ENCODE measurements at regions not wholly inside any gene's neighbourhood (a gene's known extent, or its start where the extent isn't known, plus 50 kb on each side); places are given as distances from the start of the nearest gene placed in this dataset.
A peak's percentile ranks its signal among the peaks of the same experiment; 100 is the strongest.

- DNase-seq, result no peak
- no peak overlapping the region for H3K27ac Mint-ChIP-seq
- H3K36me3 Mint-ChIP-seq (ENCODE audit: low read depth), result no peaks in the 10 kb centered on the region
- no peaks in the 10 kb centered on the region for H3K9me3 Mint-ChIP-seq
- H3K4me1 Mint-ChIP-seq, result no peaks in the 10 kb centered on the region
- H3K4me3 Mint-ChIP-seq, result no peak overlapping the region
- no peaks in the 10 kb centered on the region for H3K27me3 Mint-ChIP-seq
- intact Hi-C loops (cut with micrococcal nuclease), result loop anchor here (10.0 kb wide), 1 partner anchor 750 kb away; no protein-coding TSS in a partner anchor
Measured at GRCh38 chr17:12254460-12254859, 233.8 kb downstream of the MAP2K4 start.

- intact Hi-C loops (cut with micrococcal nuclease), result loop anchor here (10.0 kb wide), 1 partner anchor 748 kb away; no protein-coding TSS in a partner anchor
- Mint-ChIP-seq H3K4me3 (no peak overlapping the region), H3K27me3 (no peaks in the 10 kb centered on the region), H3K27ac (no peak overlapping the region), H3K9me3 (peaks cover 2% of the 10 kb centered on the region), H3K36me3 (ENCODE audit: low read depth) (no peaks in the 10 kb centered on the region), H3K4me1 (no peaks in the 10 kb centered on the region)
- no peak for DNase-seq
Measured at GRCh38 chr17:12256380-12256995, 235.8 kb downstream of the MAP2K4 start.

GRCh38 chr17:12257176-12257575, 236.5 kb downstream of the MAP2K4 start:
- Mint-ChIP-seq H3K27me3 (no peaks in the 10 kb centered on the region), H3K4me1 (no peaks in the 10 kb centered on the region), H3K27ac (no peak overlapping the region), H3K36me3 (ENCODE audit: low read depth) (no peaks in the 10 kb centered on the region), H3K9me3 (peaks cover 3% of the 10 kb centered on the region), H3K4me3 (no peak overlapping the region)
- no peak for DNase-seq
- intact Hi-C loops (cut with micrococcal nuclease), result loop anchor here (10.0 kb wide), 1 partner anchor 748 kb away; no protein-coding TSS in a partner anchor

GRCh38 chr17:12261354-12261753, 240.7 kb downstream of the MAP2K4 start:
- peaks cover 3% of the 10 kb centered on the region for H3K9me3 Mint-ChIP-seq
- no peaks in the 10 kb centered on the region for H3K4me1 Mint-ChIP-seq
- H3K27ac Mint-ChIP-seq, result no peak overlapping the region

GRCh38 chr17:12269751-12270150, 249.1 kb downstream of the MAP2K4 start:
- no peak overlapping the region for H3K4me3 Mint-ChIP-seq
- H3K27ac Mint-ChIP-seq, result no peak overlapping the region
- H3K9me3 Mint-ChIP-seq, result peaks cover 13% of the 10 kb centered on the region
- intact Hi-C loops (cut with micrococcal nuclease), result no loop called here
- no peaks in the 10 kb centered on the region for H3K36me3 Mint-ChIP-seq (ENCODE audit: low read depth)
- H3K4me1 Mint-ChIP-seq, result no peaks in the 10 kb centered on the region
- H3K27me3 Mint-ChIP-seq, result no peaks in the 10 kb centered on the region
- no peak for DNase-seq

More at GRCh38 chr17:12261354-12261753, 240.7 kb downstream of the MAP2K4 start:
- Mint-ChIP-seq H3K27me3 (no peaks in the 10 kb centered on the region), H3K36me3 (ENCODE audit: low read depth) (no peaks in the 10 kb centered on the region), H3K4me3 (no peak overlapping the region)
- DNase-seq, result no peak
- intact Hi-C loops (cut with micrococcal nuclease), result no loop called here

GRCh38 chr17:12277827-12278226, 257.1 kb downstream of the MAP2K4 start:
- no peak overlapping the region for H3K4me3 Mint-ChIP-seq
- H3K27me3 Mint-ChIP-seq, result no peaks in the 10 kb centered on the region
- intact Hi-C loops (cut with micrococcal nuclease), result no loop called here
- H3K4me1 Mint-ChIP-seq, result no peaks in the 10 kb centered on the region
- no peak overlapping the region for H3K27ac Mint-ChIP-seq
- H3K36me3 Mint-ChIP-seq (ENCODE audit: low read depth), result no peaks in the 10 kb centered on the region
- peaks cover 13% of the 10 kb centered on the region for H3K9me3 Mint-ChIP-seq
- DNase-seq, result no peak

GRCh38 chr17:12282056-12282455, 261.4 kb downstream of the MAP2K4 start:
- Mint-ChIP-seq H3K4me3 (no peak overlapping the region), H3K27me3 (no peaks in the 10 kb centered on the region), H3K9me3 (peaks cover 11% of the 10 kb centered on the region), H3K36me3 (ENCODE audit: low read depth) (no peaks in the 10 kb centered on the region), H3K27ac (no peak overlapping the region), H3K4me1 (no peaks in the 10 kb centered on the region)
- intact Hi-C loops (cut with micrococcal nuclease), result no loop called here
- DNase-seq, result no peak

GRCh38 chr17:12287953-12288352, 267.3 kb downstream of the MAP2K4 start:
- no peaks in the 10 kb centered on the region for H3K4me1 Mint-ChIP-seq
- H3K36me3 Mint-ChIP-seq (ENCODE audit: low read depth), result no peaks in the 10 kb centered on the region
- H3K27me3 Mint-ChIP-seq, result no peaks in the 10 kb centered on the region
- intact Hi-C loops (cut with micrococcal nuclease), result no loop called here
- DNase-seq, result peak; percentile 8
- H3K4me3 Mint-ChIP-seq, result no peak overlapping the region
- no peak overlapping the region for H3K27ac Mint-ChIP-seq
- peaks cover 11% of the 10 kb centered on the region for H3K9me3 Mint-ChIP-seq

GRCh38 chr17:12290207-12290606, 269.5 kb downstream of the MAP2K4 start:
- H3K4me3 Mint-ChIP-seq, result no peak overlapping the region
- H3K4me1 Mint-ChIP-seq, result no peaks in the 10 kb centered on the region
- peaks cover 14% of the 10 kb centered on the region for H3K9me3 Mint-ChIP-seq
- intact Hi-C loops (cut with micrococcal nuclease), result no loop called here
- DNase-seq, result peak; percentile 19
- H3K27ac Mint-ChIP-seq, result no peak overlapping the region
- H3K27me3 Mint-ChIP-seq, result no peaks in the 10 kb centered on the region
- H3K36me3 Mint-ChIP-seq (ENCODE audit: low read depth), result no peaks in the 10 kb centered on the region

- Mint-ChIP-seq H3K4me1 (no peaks in the 10 kb centered on the region), H3K9me3 (peaks cover 7% of the 10 kb centered on the region), H3K27ac (no peak overlapping the region), H3K27me3 (no peaks in the 10 kb centered on the region), H3K36me3 (ENCODE audit: low read depth) (no peaks in the 10 kb centered on the region), H3K4me3 (no peak overlapping the region)
- DNase-seq, result peak; percentile 13
- intact Hi-C loops (cut with micrococcal nuclease), result no loop called here
Measured at GRCh38 chr17:12296209-12296625, 275.5 kb downstream of the MAP2K4 start.

- H3K36me3 Mint-ChIP-seq (ENCODE audit: low read depth), result no peaks in the 10 kb centered on the region
Measured at GRCh38 chr17:12301551-12301950, 280.9 kb downstream of the MAP2K4 start.

GRCh38 chr17:12302711-12303110, 282.0 kb downstream of the MAP2K4 start:
- no peaks in the 10 kb centered on the region for H3K9me3 Mint-ChIP-seq
- H3K36me3 Mint-ChIP-seq (ENCODE audit: low read depth), result no peaks in the 10 kb centered on the region
- no peak for DNase-seq
- H3K4me3 Mint-ChIP-seq, result no peak overlapping the region
- H3K27me3 Mint-ChIP-seq, result no peaks in the 10 kb centered on the region
- H3K4me1 Mint-ChIP-seq, result no peaks in the 10 kb centered on the region
- intact Hi-C loops (cut with micrococcal nuclease), result no loop called here
- no peak overlapping the region for H3K27ac Mint-ChIP-seq

More at GRCh38 chr17:12301551-12301950, 280.9 kb downstream of the MAP2K4 start:
- H3K4me3 Mint-ChIP-seq, result no peak overlapping the region
- no peak for DNase-seq
- no peak overlapping the region for H3K27ac Mint-ChIP-seq
- H3K9me3 Mint-ChIP-seq, result no peaks in the 10 kb centered on the region
- H3K27me3 Mint-ChIP-seq, result no peaks in the 10 kb centered on the region
- intact Hi-C loops (cut with micrococcal nuclease), result no loop called here
- H3K4me1 Mint-ChIP-seq, result no peaks in the 10 kb centered on the region

- H3K27ac Mint-ChIP-seq, result no peak overlapping the region
- H3K27me3 Mint-ChIP-seq, result no peaks in the 10 kb centered on the region
- intact Hi-C loops (cut with micrococcal nuclease), result no loop called here
- no peak for DNase-seq
- no peak overlapping the region for H3K4me3 Mint-ChIP-seq
- no peaks in the 10 kb centered on the region for H3K36me3 Mint-ChIP-seq (ENCODE audit: low read depth)
- no peaks in the 10 kb centered on the region for H3K4me1 Mint-ChIP-seq
- H3K9me3 Mint-ChIP-seq, result peaks cover 16% of the 10 kb centered on the region
Measured at GRCh38 chr17:12310811-12311210, 290.1 kb downstream of the MAP2K4 start.

- no peaks in the 10 kb centered on the region for H3K27me3 Mint-ChIP-seq
- no peak overlapping the region for H3K4me3 Mint-ChIP-seq
- H3K36me3 Mint-ChIP-seq (ENCODE audit: low read depth), result no peaks in the 10 kb centered on the region
- H3K27ac Mint-ChIP-seq, result no peak overlapping the region
- DNase-seq, result no peak
- H3K9me3 Mint-ChIP-seq, result peaks cover 16% of the 10 kb centered on the region
- intact Hi-C loops (cut with micrococcal nuclease), result no loop called here
- H3K4me1 Mint-ChIP-seq, result no peaks in the 10 kb centered on the region
Measured at GRCh38 chr17:12312692-12313091, 292.0 kb downstream of the MAP2K4 start.

- no peak for DNase-seq
- H3K9me3 Mint-ChIP-seq, result peaks cover 16% of the 10 kb centered on the region
- H3K4me3 Mint-ChIP-seq, result no peak overlapping the region
- no peaks in the 10 kb centered on the region for H3K27me3 Mint-ChIP-seq
- no peak overlapping the region for H3K27ac Mint-ChIP-seq
- intact Hi-C loops (cut with micrococcal nuclease), result no loop called here
- no peaks in the 10 kb centered on the region for H3K4me1 Mint-ChIP-seq
- H3K36me3 Mint-ChIP-seq (ENCODE audit: low read depth), result no peaks in the 10 kb centered on the region
Measured at GRCh38 chr17:12313786-12314185, 293.1 kb downstream of the MAP2K4 start.

Measured in activated CD4-positive, alpha-beta T cell treated with anti-CD3 and anti-CD28 coated beads, Interleukin-2, amount 10 ng/mL, durations not matched to agents 24 days and 14 days (primary cell).